HCT116 (cell line): ENCODE measurements at regions not wholly inside any gene's neighbourhood (a gene's known extent, or its start where the extent isn't known, plus 50 kb on each side); places are given as distances from the start of the nearest gene placed in this dataset.

ENCODE experiments used
- ATAC-seq: fragments of 200-7000 bp; cut with Tn5 transposase; 2 replicates; pipeline ENCODE4 v1.9.1; 2020; ENCODE audit warnings: mild to moderate bottlenecking, moderate library complexity
- BruUV-seq: library from RNA; stranded (reverse); fragments of 400-500 nt; replicated peaks from 2 replicates; lab custom pipeline; 2021; lab: Mats Ljungman, UMichigan
- CTCF ChIA-PET: fragments of 300-600 bp; sonication (Branson Sonifier 250); formaldehyde crosslinking; loops from one replicate; lab custom pipeline; 2021; ENCODE audit warnings: antibody characterized with exemption; lab: Charles Lee
- POLR2A ChIA-PET: fragments of 300-600, 350-600 bp; sonication (Branson Sonifier 250); formaldehyde crosslinking; loops from one replicate; lab custom pipeline; 2021; ENCODE audit warnings: antibody characterized with exemption; lab: Charles Lee
- RAD21 ChIA-PET, 2 experiments: fragments of 300-600 bp; sonication (Branson Sonifier 250); formaldehyde crosslinking; loops; one replicate each; lab custom pipeline; 2023; ENCODE audit warnings: low total read pairs in 2 of 2; ENCODE audit not compliant: uncharacterized antibody in 2 of 2, unreplicated experiment in 2 of 2, low non-redundant PET in 1 of 2; lab: Charles Lee
- DNase-seq: peaks from one replicate; pipeline ENCODE4 v3.0.0-alpha.2; 2010; ENCODE audit warnings: low read depth, low spot score
- H2AFZ ChIP-seq: fragments of 200-600 bp; shearing (Covaris generic), sonication (generic); 2 replicates; pipeline ENCODE4 v1.6.1; 2017; ENCODE audit warnings: low read depth, mixed run types, mixed read lengths, antibody characterized with exemption, low read length; ENCODE audit not compliant: poor library complexity, severe bottlenecking
- H3K27ac ChIP-seq: 2 replicates; pipeline ENCODE4 v1.5.1; 2012; ENCODE audit warnings: low read depth, low read length
- H3K27me3 ChIP-seq: fragments of 200-600 bp; sonication (generic); 2 replicates; pipeline ENCODE4 v1.6.1; 2016; ENCODE audit warnings: mixed run types, low read length, mixed read lengths; ENCODE audit not compliant: insufficient read depth
- H3K36me3 ChIP-seq, 2 experiments: fragments of 200-500 bp in 1 of 2; fragments of 200-600 bp in 1 of 2; sonication (Bioruptor generic) in 1 of 2; sonication (generic) in 1 of 2; 2 replicates each; pipeline versions ENCODE4 v1.5.1 to v1.6.1; 2014 to 2016; ENCODE audit warnings: low read length in 2 of 2, inconsistent platforms in 1 of 2, mixed read lengths in 1 of 2, mixed run types in 1 of 2; ENCODE audit not compliant: insufficient read depth in 2 of 2, control insufficient read depth in 1 of 2
- H3K4me1 ChIP-seq, 2 experiments: fragments of 200-600 bp in 1 of 2; sonication (generic) in 1 of 2; 2 replicates each; pipeline versions ENCODE4 v1.5.1 to v1.6.1; 2012 to 2017; ENCODE audit warnings: low read length in 2 of 2, inconsistent platforms in 1 of 2, mild to moderate bottlenecking in 1 of 2, mixed read lengths in 1 of 2, mixed run types in 1 of 2, moderate library complexity in 1 of 2; ENCODE audit not compliant: insufficient read depth in 2 of 2, control insufficient read depth in 1 of 2
- H3K4me2 ChIP-seq: fragments of 200-600 bp; sonication (generic); 2 replicates; pipeline ENCODE4 v1.6.1; 2017; ENCODE audit warnings: mixed run types, low read length, mixed read lengths
- H3K4me3 ChIP-seq, 2 experiments: fragments of 200-600 bp in 1 of 2; sonication (generic) in 1 of 2; replicated peaks in 1 of 2; 2 replicates each; pipeline ENCODE4 v1.5.1; 2011 to 2016; ENCODE audit warnings: low read length in 2 of 2, control low read depth in 1 of 2, low read depth in 1 of 2, mild to moderate bottlenecking in 1 of 2, mixed read lengths in 1 of 2, mixed run types in 1 of 2
- H3K79me2 ChIP-seq: fragments of 200-600 bp; sonication (generic); 2 replicates; pipeline ENCODE4 v1.6.1; 2017; ENCODE audit warnings: mild to moderate bottlenecking, mixed run types, low read length, moderate library complexity, mixed read lengths; ENCODE audit not compliant: insufficient read depth
- H3K9ac ChIP-seq: fragments of 200-600 bp; sonication (generic); 2 replicates; pipeline ENCODE4 v1.6.1; 2016; ENCODE audit warnings: low read length, mixed read lengths
- H3K9me2 ChIP-seq: fragments of 200-600 bp; sonication (generic), shearing (Covaris generic); 2 replicates; pipeline ENCODE4 v1.6.1; 2017; ENCODE audit warnings: mixed run types, mild to moderate bottlenecking, moderate library complexity; ENCODE audit not compliant: insufficient read depth
- H3K9me3 ChIP-seq, 2 experiments: fragments of 200-500 bp in 1 of 2; fragments of 200-600 bp in 1 of 2; sonication (Bioruptor generic) in 1 of 2; sonication (generic) in 1 of 2; 2 replicates each; pipeline ENCODE4 v1.6.1; 2014 to 2017; ENCODE audit warnings: low read length in 2 of 2, mixed read lengths in 2 of 2, inconsistent platforms in 1 of 2, low read depth in 1 of 2, mild to moderate bottlenecking in 1 of 2, mixed run types in 1 of 2, moderate library complexity in 1 of 2; ENCODE audit not compliant: control insufficient read depth in 1 of 2, insufficient read depth in 1 of 2
- H4K20me1 ChIP-seq: fragments of 200-600 bp; sonication (generic), shearing (Covaris generic); 2 replicates; pipeline ENCODE4 v1.6.1; 2017; ENCODE audit warnings: mixed run types, mild to moderate bottlenecking, moderate library complexity; ENCODE audit not compliant: insufficient read depth
- ATF3 ChIP-seq: IDR thresholded peaks from 2 replicates; pipeline ENCODE4 v1.6.1; 2012
- CBX3 ChIP-seq: IDR thresholded peaks from 2 replicates; pipeline ENCODE4 v1.6.1; 2012; ENCODE audit warnings: low read depth
- EGR1 ChIP-seq: IDR thresholded peaks from 2 replicates; pipeline ENCODE4 v1.6.1; 2012; ENCODE audit warnings: low read depth
- EZH2 ChIP-seq: fragments of 200-600 bp; sonication (generic); IDR thresholded peaks from 2 replicates; pipeline ENCODE4 v1.6.1; 2017; ENCODE audit warnings: antibody characterized with exemption, mixed run types
- EZH2phosphoT487 ChIP-seq: fragments of 200-600 bp; IDR thresholded peaks from 2 replicates; pipeline ENCODE4 v1.6.1; 2018; ENCODE audit warnings: antibody characterized with exemption, borderline replicate concordance
- FOSL1 ChIP-seq: IDR thresholded peaks from 2 replicates; pipeline ENCODE4 v1.6.1; 2012; ENCODE audit warnings: low read depth
- JUND ChIP-seq: IDR thresholded peaks from 2 replicates; pipeline ENCODE4 v1.6.1; 2012
- POLR2A ChIP-seq: IDR thresholded peaks from 2 replicates; pipeline ENCODE4 v1.7.0; 2011; ENCODE audit warnings: borderline replicate concordance; ENCODE audit not compliant: insufficient read depth, insufficient read length; ENCODE audit errors: extremely low read depth
- POLR2AphosphoS5 ChIP-seq: IDR thresholded peaks from 2 replicates; pipeline ENCODE4 v1.6.1; 2011; ENCODE audit warnings: mild to moderate bottlenecking, low read depth, low read length, moderate library complexity
- RAD21 ChIP-seq: IDR thresholded peaks from 2 replicates; pipeline ENCODE4 v1.6.1; 2012; ENCODE audit warnings: low read depth, mild to moderate bottlenecking
- SIN3A ChIP-seq: IDR thresholded peaks from 2 replicates; pipeline ENCODE4 v1.6.1; 2012; ENCODE audit warnings: low read depth
- SP1 ChIP-seq: IDR thresholded peaks from 2 replicates; pipeline ENCODE4 v1.6.1; 2012; ENCODE audit warnings: low read depth
- SRF ChIP-seq: IDR thresholded peaks from 2 replicates; pipeline ENCODE4 v1.6.1; 2012; ENCODE audit warnings: low read depth
- TCF7L2 ChIP-seq: IDR thresholded peaks from 2 replicates; pipeline ENCODE4 v1.7.0; 2011; ENCODE audit warnings: borderline replicate concordance, inconsistent platforms; ENCODE audit not compliant: insufficient read depth, insufficient read length; ENCODE audit errors: extremely low read depth
- ZBTB33 ChIP-seq: IDR thresholded peaks from 2 replicates; pipeline ENCODE4 v1.6.1; 2011; ENCODE audit warnings: mild to moderate bottlenecking, low read length, moderate library complexity; ENCODE audit not compliant: insufficient replicate concordance; ENCODE audit errors: extremely low read depth
- ZFX ChIP-seq: fragments of 450-650 bp; IDR thresholded peaks from 2 replicates; pipeline ENCODE4 v1.6.1; 2017
- ZNF274 ChIP-seq: fragments of 200-500 bp; sonication (Bioruptor generic); IDR thresholded peaks from 2 replicates; pipeline ENCODE4 v1.6.1; 2014; ENCODE audit warnings: mild to moderate bottlenecking, low read depth, low read length, inconsistent platforms
- intact Hi-C: fragments of 100-400 bp; cut with micrococcal nuclease; formaldehyde crosslinking; loops from 2 replicates; pipeline ENCODE4 v1.10.0; 2022
- TF ChIP-seq, protein P1 (sequence below): IDR thresholded peaks from 2 replicates; pipeline ENCODE4 v1.6.1; 2012

- H3K4me2 ChIP-seq, result no peak overlapping the region
- TF ChIP-seq FOSL1 (no peak), EGR1 (no peak), EZH2 (no peak), EZH2phosphoT487 (no peak), SP1 (no peak), POLR2AphosphoS5 (no peak), JUND (no peak), POLR2A (no peak), ZNF274 (no peak), ZFX (no peak), SRF (no peak), CBX3 (no peak), ATF3 (no peak), RAD21 (no peak), TCF7L2 (no peak)
- TF ChIP-seq, all 23 proteins: peak for 0
- Histone ChIP-seq H3K9me3 (no peaks in the 10 kb centered on the region), H2AFZ (no peak overlapping the region), H3K79me2 (no peaks in the 10 kb centered on the region), H3K36me3 (no peaks in the 10 kb centered on the region), H3K4me3 (no peak overlapping the region), H4K20me1 (no peaks in the 10 kb centered on the region), H3K4me1 (peaks cover 19 to 33% of the 10 kb centered on the region in 2 experiments), H3K9ac (no peak overlapping the region), H3K9me2 (no peaks in the 10 kb centered on the region), H3K27me3 (no peaks in the 10 kb centered on the region), H3K27ac (peak overlapping the region; percentile 75)
- intact Hi-C loops, result no loop called here
- ChIA-PET POLR2A (no interaction called here), RAD21 (no interaction called here), CTCF (no interaction called here)
- no TSS peak for BruUV-seq
- no peak for ATAC-seq
- no peak for DNase-seq
Measured at GRCh38 chr5:93357686-93358085, 223.3 kb downstream of the NR2F1-AS1 start.

DNA sequence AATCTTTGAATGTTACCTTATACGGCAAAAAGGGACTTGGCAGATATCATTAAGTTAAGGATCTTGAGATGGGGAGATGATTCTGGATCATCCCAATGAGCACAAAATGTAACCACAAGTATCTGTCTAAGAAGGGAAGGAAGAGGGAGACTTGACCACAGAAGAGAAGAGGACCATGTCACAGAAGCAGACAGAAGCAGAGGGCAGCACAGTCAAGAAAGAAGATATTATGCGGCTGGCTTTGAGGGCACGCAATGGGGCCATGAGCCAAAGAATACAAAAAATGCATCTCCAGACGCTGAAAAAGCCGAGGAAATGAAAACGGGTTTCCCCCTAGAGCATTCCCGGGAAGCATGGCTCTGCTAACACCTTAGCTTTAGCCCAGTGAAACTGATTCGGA is 225.3 kb downstream of the NR2F1-AS1 start:
- Histone ChIP-seq H2AFZ (no peak overlapping the region), H3K9me3 (no peaks in the 10 kb centered on the region), H3K27ac (no peak overlapping the region), H3K9ac (no peak overlapping the region), H3K27me3 (no peaks in the 10 kb centered on the region), H3K36me3 (no peaks in the 10 kb centered on the region), H3K4me1 (peaks cover 19 to 30% of the 10 kb centered on the region in 2 experiments), H4K20me1 (no peaks in the 10 kb centered on the region), H3K4me2 (no peak overlapping the region), H3K79me2 (no peaks in the 10 kb centered on the region), H3K4me3 (no peak overlapping the region), H3K9me2 (no peaks in the 10 kb centered on the region)
- ChIA-PET CTCF (no interaction called here), RAD21 (no interaction called here), POLR2A (no interaction called here)
- BruUV-seq, result no TSS peak
- TF ChIP-seq ZBTB33 (no peak), FOSL1 (no peak), CBX3 (no peak), ZFX (no peak), SIN3A (no peak)
- TF ChIP-seq, protein P1, sequence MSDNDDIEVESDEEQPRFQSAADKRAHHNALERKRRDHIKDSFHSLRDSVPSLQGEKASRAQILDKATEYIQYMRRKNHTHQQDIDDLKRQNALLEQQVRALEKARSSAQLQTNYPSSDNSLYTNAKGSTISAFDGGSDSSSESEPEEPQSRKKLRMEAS, result no peak
- intact Hi-C loops, result no loop called here
- ATAC-seq (no peak), DNase-seq (no peak)
